Ureter (tissue), 1 donor: ENCODE measurements at regions not wholly inside any gene's neighbourhood (a gene's known extent, or its start where the extent isn't known, plus 50 kb on each side); places are given as distances from the start of the nearest gene placed in this dataset.
"Not testable (repeated sequence)": the region's sequence is repeated elsewhere in the genome, so short reads cannot be mapped to it uniquely, and the experiment has no call there.

Source experiments
- DNase-seq: peaks from one replicate; pipeline ENCODE4 v3.0.0-alpha.2; 2020; ENCODE audit warnings: low spot score
- donor health status: DM: yes; HTN: yes; CAD: no.

DNA sequence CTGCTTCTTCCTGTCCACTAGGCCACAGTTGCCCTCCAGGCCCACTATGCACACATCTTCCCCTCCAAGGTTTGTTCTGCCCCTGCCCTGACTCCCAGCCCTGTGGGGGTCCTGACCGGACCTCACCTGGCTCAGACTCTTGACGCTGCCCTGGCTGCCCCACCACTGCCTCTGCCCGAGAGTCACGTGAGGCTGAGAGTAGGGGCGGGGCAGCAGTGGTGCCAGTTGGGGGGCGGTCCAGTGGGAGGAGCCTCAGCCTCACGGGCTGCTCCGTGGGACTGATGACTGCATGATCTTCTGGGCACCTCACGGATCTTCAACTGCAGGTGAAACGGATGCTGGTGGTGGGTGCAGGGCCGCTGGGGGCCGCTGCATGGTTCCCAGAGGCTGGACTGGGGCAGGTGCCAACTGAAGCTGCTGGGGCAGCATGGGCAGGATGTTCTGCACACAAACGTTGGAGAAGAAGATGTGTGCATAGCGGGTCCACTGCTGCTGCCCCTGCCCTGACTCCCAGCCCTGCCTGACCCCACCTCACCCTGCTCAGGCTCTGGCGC lies 77.6 kb downstream of the HHIPL2 start:
- DNase-seq, result not testable (repeated sequence)

DNA sequence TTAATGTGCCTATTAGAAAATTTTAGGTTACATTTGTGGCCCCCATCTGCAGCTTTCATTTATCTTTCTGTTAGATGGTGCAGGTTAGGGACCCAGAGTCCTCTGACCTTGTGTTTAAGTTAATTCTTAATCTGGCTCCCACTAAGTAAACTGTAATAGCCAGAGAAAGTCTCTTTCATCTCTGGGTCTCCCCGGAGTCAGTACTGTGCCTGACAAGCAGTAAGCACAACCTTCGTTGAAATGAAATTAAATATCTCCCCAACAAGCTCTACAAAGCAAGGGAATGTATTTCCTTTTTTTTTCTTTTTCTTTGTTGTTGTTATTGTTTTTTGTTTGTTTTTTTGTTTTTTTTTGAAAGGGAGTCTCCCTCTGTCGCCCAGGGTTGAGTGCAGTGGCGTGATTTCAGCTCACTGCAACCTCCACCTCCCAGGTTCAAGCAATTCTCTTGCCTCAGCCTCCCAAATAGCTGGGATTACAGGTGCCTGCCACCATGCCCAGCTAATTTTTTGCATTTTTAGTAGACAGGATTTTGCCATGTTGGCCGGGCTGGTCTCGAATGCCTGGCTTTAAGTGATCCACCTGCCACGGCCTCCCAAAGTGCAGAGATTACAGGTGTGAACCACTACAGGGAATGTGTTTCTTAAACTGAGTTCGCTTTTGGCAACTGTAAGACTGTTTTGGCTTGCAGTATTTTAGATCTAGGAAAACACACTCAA lies 81.6 kb downstream of the HHIPL2 start:
- DNase-seq, result no peak

DNA sequence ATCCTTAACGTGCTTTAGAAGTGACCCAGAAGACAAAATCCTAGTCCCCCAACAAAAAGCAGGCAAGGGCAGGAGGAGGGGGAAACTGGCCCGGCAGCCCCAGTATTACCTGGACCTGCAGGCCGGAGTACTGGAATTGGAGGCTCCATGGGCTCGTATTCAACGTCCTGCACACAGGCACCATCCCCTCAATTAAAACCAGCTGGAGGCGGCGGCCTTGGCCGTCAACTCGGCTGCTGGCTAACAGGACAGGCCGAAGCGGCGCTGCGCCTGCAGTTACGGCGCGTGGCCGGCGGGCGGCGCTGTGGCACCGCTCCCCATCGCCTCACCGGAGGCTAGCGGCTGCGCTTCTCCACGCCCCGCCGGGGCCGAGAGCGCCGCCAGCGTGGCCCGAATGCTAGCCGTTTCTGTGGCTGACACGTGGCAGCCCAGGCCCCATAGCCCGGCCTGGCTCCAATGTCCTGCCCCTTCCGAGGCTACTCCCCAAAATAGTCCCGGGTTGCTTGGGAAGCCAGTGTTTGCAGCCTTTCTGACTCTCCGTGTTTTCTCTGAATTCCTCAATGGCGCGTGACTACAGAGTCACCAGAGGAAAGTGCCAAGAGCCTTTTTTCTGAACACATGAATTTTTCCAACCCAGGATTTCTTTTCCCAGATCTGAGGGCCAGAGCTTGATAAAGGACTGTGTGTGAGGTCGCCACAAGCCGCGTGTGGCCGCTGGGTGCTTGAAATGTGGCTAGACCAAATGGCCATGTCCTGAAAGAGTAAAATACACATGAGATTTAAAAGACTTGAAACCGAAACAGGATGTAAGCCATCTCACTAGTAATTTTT lies 82.5 kb downstream of the HHIPL2 start:
- DNase-seq, result peak; percentile 92

GRCh38 chr1:222464841-222465210 lies 83.1 kb downstream of the HHIPL2 start:
- peak; percentile 54 for DNase-seq

DNA sequence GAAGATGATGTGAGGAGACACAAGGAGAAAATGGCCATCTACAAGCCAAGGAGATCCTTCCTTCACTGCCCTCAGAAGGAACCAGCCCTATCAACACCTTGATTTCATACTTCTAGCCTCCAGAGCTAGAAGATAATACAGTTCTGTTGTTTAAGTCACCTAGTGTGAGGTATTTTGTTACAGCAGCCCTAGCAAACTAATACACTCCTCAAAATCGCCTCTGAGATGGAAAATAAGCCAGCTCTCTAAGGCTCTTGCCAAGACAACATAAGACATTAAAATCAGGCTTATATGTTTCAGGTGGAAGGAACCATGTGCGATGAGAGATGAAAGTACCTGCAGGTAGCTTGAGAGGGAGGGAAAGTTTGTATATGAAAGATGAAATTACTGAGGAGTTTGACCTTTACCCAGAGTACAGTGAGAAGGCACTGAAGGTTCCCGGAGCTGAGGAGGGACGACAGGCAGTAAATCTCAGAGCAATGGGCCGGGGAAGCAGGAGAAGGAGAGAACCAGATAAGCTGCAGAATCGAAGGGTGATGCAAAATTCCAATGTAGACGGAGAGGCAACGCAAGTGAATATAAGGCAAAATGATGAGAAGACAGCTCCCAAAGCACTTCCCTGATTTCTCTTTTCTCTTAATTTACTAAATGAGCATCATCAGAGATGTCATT lies 84.7 kb downstream of the HHIPL2 start:
- DNase-seq, result no peak

GRCh38 chr1:222462601-222463000 lies 85.3 kb downstream of the HHIPL2 start:
- DNase-seq, result no peak

- DNase-seq, result no peak
Measured at GRCh38 chr1:222461941-222462340, 86.0 kb downstream of the HHIPL2 start.

DNA sequence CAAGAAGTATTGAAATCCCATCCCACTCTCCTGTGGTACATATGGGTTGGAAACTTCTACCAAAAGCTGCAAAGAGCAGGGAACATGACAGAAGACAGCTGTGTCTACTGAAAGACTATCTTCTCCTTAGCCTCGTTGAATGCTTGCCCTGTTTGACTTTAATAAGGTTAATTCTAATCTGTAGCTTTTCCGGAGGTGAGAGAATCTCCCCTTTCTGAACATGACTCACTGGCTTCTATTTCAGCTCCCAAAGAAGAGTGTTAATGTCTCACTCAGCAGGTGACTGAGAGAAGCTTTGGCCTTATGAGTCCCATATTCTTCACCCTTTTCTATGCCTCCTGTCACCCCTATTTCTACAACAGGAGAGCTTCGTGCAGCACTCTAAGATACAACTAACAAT lies 88.3 kb downstream of the HHIPL2 start:
- DNase-seq, result no peak

- no peak for DNase-seq
Measured at GRCh38 chr1:222457513-222457912, 90.4 kb downstream of the HHIPL2 start.

- DNase-seq, result no peak
Measured at GRCh38 chr1:222457084-222457483, 90.8 kb downstream of the HHIPL2 start.

DNA sequence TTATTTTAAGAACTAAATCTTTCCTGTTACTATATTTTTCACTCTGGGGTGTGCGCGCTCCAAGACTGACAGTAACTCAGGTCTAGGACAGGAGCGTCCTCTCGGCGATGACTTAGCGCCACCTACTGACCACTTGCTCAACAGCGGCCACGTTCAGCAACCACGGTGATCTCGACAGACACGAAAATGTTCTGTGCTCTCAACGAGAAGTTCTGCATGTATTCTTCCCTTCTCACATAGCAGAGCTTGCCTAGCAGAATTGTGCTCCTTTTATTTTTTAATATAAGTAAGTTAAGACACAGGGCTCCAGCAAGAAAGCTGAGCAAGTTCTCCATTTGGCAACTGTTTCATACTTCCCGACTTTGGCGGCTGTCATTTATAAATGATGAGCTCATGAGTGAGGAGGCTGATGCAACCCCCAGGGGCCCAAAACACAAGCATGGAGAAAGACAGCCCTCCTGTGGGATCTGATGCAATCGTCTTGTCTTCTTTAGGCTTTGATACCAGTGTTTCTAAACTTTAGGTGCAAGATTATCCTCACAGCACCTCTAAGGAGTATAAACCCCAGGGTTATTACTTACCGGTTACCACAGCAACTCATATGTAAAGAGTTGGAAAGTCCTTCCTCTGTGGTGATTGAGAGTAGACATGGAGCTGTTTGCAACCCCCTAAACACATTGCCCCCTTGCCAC lies 92.6 kb downstream of the HHIPL2 start:
- DNase-seq, result peak; percentile 88

GRCh38 chr1:222454782-222455181 lies 93.1 kb downstream of the HHIPL2 start:
- no peak for DNase-seq

DNA sequence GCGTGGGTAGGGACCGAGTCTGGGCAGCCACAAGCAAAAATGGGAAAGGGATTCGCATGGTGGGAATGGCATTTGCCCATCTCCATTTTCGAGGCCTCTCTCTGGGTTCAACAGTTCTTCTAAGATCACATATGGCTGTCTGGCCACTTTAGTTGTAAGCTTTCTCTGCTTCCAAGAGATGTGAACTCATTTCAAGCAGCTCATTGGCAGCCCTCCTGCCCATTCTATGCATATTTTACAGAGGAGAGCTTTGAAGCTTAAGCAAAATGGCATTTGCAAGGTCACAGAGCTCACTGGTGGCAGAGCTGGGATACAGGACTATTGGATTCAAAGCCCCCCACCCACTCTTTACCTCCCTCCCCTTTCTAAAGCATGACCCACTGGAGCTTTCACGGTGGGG lies 93.7 kb downstream of the HHIPL2 start:
- DNase-seq, result no peak

DNA sequence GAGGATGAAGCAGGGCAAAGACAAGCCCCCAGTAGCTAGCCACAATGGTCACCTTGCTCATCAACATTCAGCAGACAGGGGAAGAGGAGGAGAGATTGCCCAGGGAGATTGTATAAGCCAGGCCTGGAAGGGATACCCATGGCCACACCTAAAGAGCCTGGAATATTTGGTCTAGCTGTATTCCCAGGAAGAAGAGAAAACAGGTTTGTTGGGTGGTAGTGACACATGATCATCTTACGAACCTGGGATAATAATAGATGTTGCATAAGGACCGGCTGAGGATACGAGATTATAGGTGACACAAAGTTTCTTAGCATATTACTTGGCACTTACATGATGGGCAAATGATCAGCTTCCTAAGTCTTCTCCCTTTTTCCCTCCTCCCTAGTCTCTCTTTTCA lies 95.9 kb downstream of the HHIPL2 start:
- no peak for DNase-seq

DNA sequence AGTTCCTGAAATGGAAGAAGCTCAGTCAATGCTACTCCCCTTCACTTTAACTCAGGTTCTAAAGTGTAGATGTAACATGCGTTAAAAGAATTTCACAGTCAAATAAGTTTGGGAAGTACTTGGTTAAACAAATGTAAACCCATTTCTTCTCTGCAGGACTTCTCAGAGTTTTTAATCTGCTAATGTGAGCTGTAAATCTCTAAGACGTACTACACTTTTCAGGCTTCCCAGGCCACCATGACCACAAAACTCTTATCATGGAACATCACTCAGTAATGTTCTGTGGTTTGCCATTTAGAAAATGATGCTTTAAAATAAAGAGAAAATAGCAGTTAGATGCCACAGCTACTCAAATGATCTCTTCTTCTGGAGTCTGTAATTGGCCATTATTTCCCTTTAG lies 104.3 kb downstream of the HHIPL2 start:
- DNase-seq, result no peak

DNA sequence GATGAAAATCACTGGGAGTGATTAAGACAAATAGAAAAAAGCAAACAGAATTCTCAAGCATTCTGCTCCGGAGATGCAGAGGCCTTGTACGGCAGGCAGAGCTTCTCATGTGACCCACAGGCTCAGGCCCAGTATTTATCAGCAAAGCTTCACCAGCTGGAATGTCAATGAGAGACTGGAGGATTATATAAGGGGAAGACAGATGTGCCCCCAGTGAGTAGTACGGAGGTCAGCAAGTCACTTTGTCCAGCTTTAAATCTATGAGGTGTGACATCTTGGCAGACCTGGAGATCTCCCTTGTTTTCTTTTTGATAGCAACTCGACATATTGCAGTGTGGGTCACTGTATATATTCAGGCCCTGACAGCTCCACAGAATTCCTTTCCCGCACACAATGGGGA lies 106.8 kb downstream of the HHIPL2 start:
- DNase-seq, result no peak

GRCh38 chr1:222424826-222425225 lies 123.1 kb downstream of the HHIPL2 start:
- no peak for DNase-seq

- no peak for DNase-seq
Measured at GRCh38 chr1:222421380-222421779, 126.5 kb downstream of the HHIPL2 start.

GRCh38 chr1:222420633-222421032 lies 127.3 kb downstream of the HHIPL2 start:
- no peak for DNase-seq

GRCh38 chr1:222418654-222419053 lies 129.2 kb downstream of the HHIPL2 start:
- DNase-seq, result no peak

GRCh38 chr1:222417264-222417663 lies 130.6 kb downstream of the HHIPL2 start:
- no peak for DNase-seq
